Uterus (tissue), 2 donors: ENCODE measurements at regions not wholly inside any gene's neighbourhood (a gene's known extent, or its start where the extent isn't known, plus 50 kb on each side); places are given as distances from the start of the nearest gene placed in this dataset.

Experiments used
- CTCF ChIP-seq, 4 experiments: fragments of 200-600 bp in 2 of 4; fragments of 450-650 bp in 2 of 4; sonication (generic) in 2 of 4; IDR thresholded peaks; one replicate each; pipeline ENCODE4 v1.5.1; 2016 to 2019; ENCODE audit warnings: antibody characterized with exemption in 4 of 4, mild to moderate bottlenecking in 2 of 4, moderate library complexity in 1 of 4
- POLR2A ChIP-seq, 2 donors: fragments of 450-650 bp; IDR thresholded peaks; one replicate each; pipeline ENCODE4 v1.6.1; 2016; ENCODE audit warnings: antibody characterized with exemption in 2 of 2, mild to moderate bottlenecking in 1 of 2, moderate library complexity in 1 of 2

- TF ChIP-seq CTCF (IDR thresholded peaks at IDR 0.05) (no peak), POLR2A (IDR thresholded peaks at IDR 0.05) (no peak)
These were observed 182.8 kb upstream of the HS3ST3A1 start for GRCh38 chr17:13784434-13785095.
